ENCODE measurements at regions not wholly inside any gene's neighbourhood (a gene's known extent, or its start where the extent isn't known, plus 50 kb on each side); places are given as distances from the start of the nearest gene placed in this dataset.
"Not testable (repeated sequence)": the region's sequence is repeated elsewhere in the genome, so short reads cannot be mapped to it uniquely, and the experiment has no call there.

GRCh38 chr18:71221405-71221804, 932.6 kb downstream of the SOCS6 start:
- DNase-seq = no peak

GRCh38 chr18:71212739-71213138, 923.9 kb downstream of the SOCS6 start:
- DNase-seq = not testable (repeated sequence)

DNA sequence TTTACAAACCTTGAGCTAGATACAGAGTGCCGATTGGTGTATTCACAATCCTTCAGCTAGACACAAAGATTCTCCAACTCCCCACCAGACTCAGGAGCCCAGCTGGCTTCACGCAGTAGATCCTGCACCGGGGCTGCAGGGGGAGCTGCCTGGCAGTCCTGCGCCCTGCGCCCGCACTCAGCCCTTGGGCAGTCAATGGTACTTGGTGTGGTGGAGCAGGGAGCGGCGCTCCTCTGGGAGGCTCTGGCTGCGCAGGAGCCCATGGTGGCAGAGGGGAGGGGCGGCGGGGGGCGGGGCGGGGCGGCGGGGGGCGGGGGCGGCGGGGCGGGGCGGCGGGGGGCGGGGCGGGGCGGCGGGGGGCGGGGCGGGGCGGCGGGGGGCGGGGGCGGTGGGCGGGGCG, 923.4 kb downstream of the SOCS6 start:
- DNase-seq = no peak

- no peak for DNase-seq
These were observed 921.1 kb downstream of the SOCS6 start for GRCh38 chr18:71209944-71210343.

DNA sequence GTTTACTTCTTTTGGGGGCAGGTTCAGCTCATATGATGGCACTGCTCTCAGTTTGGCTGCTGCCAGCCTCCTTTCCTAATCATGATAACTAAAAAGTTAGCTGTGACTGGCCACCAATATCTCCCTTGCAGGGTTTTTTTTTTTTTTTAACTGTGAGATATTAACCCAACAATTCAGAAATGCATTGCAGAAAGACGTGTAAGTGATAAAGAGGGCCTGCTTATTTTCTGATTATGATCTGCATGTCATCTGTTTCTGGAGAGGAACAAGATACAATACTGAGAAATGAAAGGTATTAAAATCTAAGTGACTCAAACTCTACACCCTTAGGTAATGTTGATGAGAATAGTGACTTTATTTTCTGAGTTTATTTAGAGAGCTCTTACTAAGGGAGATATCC, 905.6 kb downstream of the SOCS6 start:
- no peak for DNase-seq

DNA sequence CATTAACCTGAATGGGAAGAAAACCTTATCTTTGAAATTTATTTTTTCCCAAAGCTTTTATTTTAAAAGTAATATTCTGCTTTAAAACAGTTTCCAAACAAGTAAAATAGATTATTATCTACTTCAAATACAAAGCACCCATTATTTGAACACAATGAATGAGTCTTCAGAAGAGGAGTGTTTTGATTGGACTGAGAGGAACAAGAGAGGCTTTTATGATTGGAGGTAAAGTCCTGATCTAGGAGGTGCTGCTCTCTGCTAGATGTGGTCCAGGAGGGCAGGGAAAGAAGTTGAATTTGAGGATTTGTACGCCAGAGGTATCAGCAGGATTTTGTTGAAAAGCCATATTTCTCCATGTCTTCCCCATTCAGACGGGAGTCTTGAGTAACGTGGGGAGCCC, 900.7 kb downstream of the SOCS6 start:
- peak in 3 of 14 donors; percentile 1 to 39 (median 18) for DNase-seq

DNA sequence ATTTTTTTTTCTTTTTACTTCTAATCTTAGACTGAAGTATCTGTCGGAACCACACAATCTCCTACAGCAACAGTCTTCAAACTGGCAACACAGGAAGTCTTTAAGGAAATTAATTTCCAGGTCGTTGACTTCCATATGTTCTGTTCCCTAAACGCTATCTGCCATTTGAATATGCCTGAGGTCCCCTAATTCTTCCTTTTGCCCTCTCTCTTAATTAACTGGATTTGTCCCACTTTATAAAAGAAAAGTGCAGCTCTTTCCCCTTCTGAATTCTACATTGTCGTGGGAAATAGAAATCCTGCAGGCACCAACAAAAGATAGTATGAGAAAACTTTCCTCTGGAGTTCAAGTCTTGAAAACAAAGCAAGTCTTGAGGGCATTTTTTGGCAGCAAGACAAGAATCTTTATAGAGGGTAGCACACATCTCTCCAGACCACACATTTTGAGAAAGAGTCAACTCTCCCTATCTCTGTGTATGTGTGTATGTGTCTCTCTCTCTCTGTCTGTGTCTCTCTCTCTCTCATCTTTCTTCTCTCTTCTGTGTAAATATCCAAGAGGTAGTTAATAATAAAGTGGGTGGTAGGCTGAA, 879.8 kb downstream of the SOCS6 start:
- no peak for DNase-seq

GRCh38 chr18:71136487-71136886, 847.6 kb downstream of the SOCS6 start:
- DNase-seq = peak in 9 of 14 donors; percentile 2 to 46 (median 18)

DNA sequence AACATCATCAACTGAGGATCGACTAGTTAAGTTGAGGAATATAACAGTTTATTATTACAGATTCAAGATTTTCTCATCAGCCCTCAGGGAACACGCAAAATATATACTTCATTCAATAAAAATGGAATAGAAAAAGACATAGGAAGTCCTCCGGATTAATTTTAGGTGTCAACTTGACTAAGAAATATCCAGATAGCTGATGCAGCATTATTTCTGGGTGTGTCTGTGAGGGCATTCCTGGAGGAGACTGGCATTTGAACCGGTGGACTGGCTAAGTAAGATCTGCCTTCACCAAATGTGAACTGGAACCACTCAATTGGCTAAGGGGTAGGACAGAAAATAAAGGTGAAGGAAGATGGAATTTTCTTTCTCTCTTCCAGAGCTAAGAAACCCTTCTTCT, 845.3 kb downstream of the SOCS6 start:
- DNase-seq = no peak

DNA sequence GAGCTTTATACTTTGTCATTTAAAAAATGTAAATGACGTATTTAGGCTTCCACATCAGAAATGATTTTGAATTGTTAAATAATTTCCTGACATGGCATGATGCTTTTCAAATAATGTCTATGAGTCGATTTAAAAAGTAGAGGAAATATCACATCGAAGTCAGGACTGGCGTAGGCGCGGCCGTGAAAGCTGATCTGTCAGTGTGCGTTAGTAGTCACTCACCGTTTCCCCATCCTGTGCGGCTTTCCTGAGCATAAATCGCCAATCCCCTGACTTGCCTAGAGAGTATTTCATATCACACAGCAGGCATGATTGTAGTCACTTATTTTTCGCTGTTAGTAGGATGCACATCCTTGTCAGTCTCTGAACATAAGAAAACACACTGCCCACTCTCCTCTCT, 843.1 kb downstream of the SOCS6 start:
- no peak for DNase-seq

- no peak for DNase-seq
These were observed 841.5 kb downstream of the SOCS6 start for GRCh38 chr18:71130351-71130750.

DNA sequence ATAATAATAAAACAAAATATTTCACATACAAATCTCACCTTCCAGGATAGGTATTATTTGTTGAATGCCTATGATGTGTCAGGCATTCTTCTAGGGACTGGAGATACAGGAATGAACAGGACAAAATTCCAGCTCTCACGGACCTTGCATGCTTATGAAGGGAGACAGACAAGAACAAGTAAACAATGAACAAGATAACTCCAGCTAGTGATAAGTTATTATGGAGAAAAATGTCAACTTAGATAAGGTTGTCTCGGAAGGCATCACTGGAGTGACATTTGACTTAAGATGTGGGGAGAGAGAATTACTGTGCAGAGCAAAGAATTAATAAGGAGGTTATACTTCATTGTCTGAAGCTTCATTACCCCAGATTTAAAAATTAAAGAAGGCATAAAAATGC, 836.7 kb downstream of the SOCS6 start:
- no peak for DNase-seq

- DNase-seq = no peak
These were observed 827.7 kb downstream of the SOCS6 start for GRCh38 chr18:71116535-71116934.

GRCh38 chr18:71115261-71115660, 826.4 kb downstream of the SOCS6 start:
- DNase-seq = no peak

GRCh38 chr18:71114550-71115210, 825.8 kb downstream of the SOCS6 start:
- DNase-seq = no peak

GRCh38 chr18:71107244-71107643, 818.4 kb downstream of the SOCS6 start:
- no peak for DNase-seq

- peak in 2 of 14 donors; percentile 2 for DNase-seq
These were observed 817.9 kb downstream of the SOCS6 start for GRCh38 chr18:71106701-71107100.

- DNase-seq = no peak
These were observed 817.2 kb downstream of the SOCS6 start for GRCh38 chr18:71105994-71106546.

GRCh38 chr18:71105078-71105819, 816.4 kb downstream of the SOCS6 start:
- DNase-seq = peak in 1 of 14 donors; percentile 4

DNA sequence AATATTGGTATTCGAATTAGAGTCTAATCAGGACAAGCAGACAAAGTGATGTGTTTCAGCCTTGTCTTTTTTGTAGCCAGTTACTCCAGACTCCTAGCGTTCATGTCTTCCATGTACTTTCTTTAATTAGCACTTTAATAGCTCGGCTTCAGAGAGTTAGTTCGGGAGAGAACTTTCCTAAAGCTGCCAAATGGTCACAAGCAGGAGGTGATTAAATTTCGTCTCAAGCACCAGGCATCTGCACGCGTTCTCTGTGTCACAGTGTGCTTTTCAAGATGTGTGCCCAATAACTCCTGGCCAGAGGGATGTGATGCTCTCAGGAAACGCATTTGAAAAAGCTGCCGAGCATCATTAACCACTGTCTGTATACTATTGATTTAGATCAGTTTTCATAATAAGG, 790.8 kb downstream of the SOCS6 start:
- DNase-seq = no peak

- no peak for DNase-seq
These were observed 788.6 kb downstream of the SOCS6 start for GRCh38 chr18:71077451-71077850.

GRCh38 chr18:71075147-71075546, 786.3 kb downstream of the SOCS6 start:
- DNase-seq = no peak

GRCh38 chr18:71068338-71068737, 779.5 kb downstream of the SOCS6 start:
- no peak for DNase-seq

DNA sequence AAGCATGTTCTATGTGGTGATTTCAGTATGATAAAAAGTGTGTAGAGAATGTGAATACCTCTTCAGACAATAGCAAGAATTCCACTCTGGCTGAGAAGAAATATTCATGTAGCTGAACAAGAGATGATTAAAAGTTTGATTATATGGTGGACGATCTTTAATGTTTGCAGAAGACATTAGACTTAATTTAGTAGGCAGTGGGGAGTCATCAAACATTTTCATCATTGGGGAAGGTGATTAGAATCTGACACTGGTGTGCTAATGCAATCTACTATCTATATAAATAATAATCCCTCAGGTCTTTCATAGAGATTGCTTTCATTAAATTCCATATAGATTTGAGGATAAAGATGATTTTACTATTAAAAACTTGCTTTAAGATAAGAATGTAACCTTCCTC, 761.0 kb downstream of the SOCS6 start:
- DNase-seq = no peak
